Activated naive CD8-positive, alpha-beta T cell (primary cell): ENCODE measurements at regions not wholly inside any gene's neighbourhood (a gene's known extent, or its start where the extent isn't known, plus 50 kb on each side); places are given as distances from the start of the nearest gene placed in this dataset.
"Not testable (repeated sequence)": the region's sequence is repeated elsewhere in the genome, so short reads cannot be mapped to it uniquely, and the experiment has no call there.

ENCODE experiments used
- H3K27ac Mint-ChIP-seq: one replicate; pipeline ENCODE4 v1.8.0; 2021; ENCODE audit warnings: mixed read lengths
- H3K27me3 Mint-ChIP-seq: one replicate; pipeline ENCODE4 v1.8.0; 2021; ENCODE audit warnings: mixed read lengths
- H3K36me3 Mint-ChIP-seq: one replicate; pipeline ENCODE4 v1.8.0; 2021; ENCODE audit warnings: mixed read lengths
- H3K4me1 Mint-ChIP-seq: one replicate; pipeline ENCODE4 v1.8.0; 2021; ENCODE audit warnings: low read depth, mixed read lengths
- H3K4me3 Mint-ChIP-seq: one replicate; pipeline ENCODE4 v1.8.0; 2021; ENCODE audit warnings: mild to moderate bottlenecking, mixed read lengths
- H3K9me3 Mint-ChIP-seq: one replicate; pipeline ENCODE4 v1.8.0; 2021; ENCODE audit warnings: low read depth, mixed read lengths

- no peak overlapping the region for H3K4me3 Mint-ChIP-seq
- H3K9me3 Mint-ChIP-seq = peaks cover 24% of the 10 kb centered on the region
- no peaks in the 10 kb centered on the region for H3K27me3 Mint-ChIP-seq
- H3K4me1 Mint-ChIP-seq = no peaks in the 10 kb centered on the region
- H3K36me3 Mint-ChIP-seq = no peaks in the 10 kb centered on the region
- H3K27ac Mint-ChIP-seq = no peak overlapping the region
Observed at GRCh38 chr3:74000725-74001124, 376.0 kb upstream of the PDZRN3 start.

GRCh38 chr3:73999501-73999900 lies 374.8 kb upstream of the PDZRN3 start:
- no peaks in the 10 kb centered on the region for H3K36me3 Mint-ChIP-seq
- no peaks in the 10 kb centered on the region for H3K4me1 Mint-ChIP-seq
- H3K4me3 Mint-ChIP-seq = no peak overlapping the region
- H3K27ac Mint-ChIP-seq = no peak overlapping the region
- H3K27me3 Mint-ChIP-seq = no peaks in the 10 kb centered on the region
- peaks cover 24% of the 10 kb centered on the region for H3K9me3 Mint-ChIP-seq

- not testable (repeated sequence) for H3K4me1 Mint-ChIP-seq, H3K27me3 Mint-ChIP-seq, H3K27ac Mint-ChIP-seq, H3K4me3 Mint-ChIP-seq, H3K9me3 Mint-ChIP-seq, H3K36me3 Mint-ChIP-seq
Observed at GRCh38 chr3:73990691-73991090, 365.9 kb upstream of the PDZRN3 start.

- H3K27me3 Mint-ChIP-seq = no peaks in the 10 kb centered on the region
- H3K4me3 Mint-ChIP-seq = no peak overlapping the region
- H3K9me3 Mint-ChIP-seq = peaks cover 3% of the 10 kb centered on the region
- no peaks in the 10 kb centered on the region for H3K36me3 Mint-ChIP-seq
- H3K27ac Mint-ChIP-seq = no peak overlapping the region
- H3K4me1 Mint-ChIP-seq = no peaks in the 10 kb centered on the region
Observed at GRCh38 chr3:73966733-73967132, 342.0 kb upstream of the PDZRN3 start.

GRCh38 chr3:73964818-73965217 lies 340.1 kb upstream of the PDZRN3 start:
- Mint-ChIP-seq H3K27ac (no peak overlapping the region), H3K4me3 (no peak overlapping the region), H3K4me1 (no peaks in the 10 kb centered on the region), H3K36me3 (no peaks in the 10 kb centered on the region), H3K27me3 (no peaks in the 10 kb centered on the region), H3K9me3 (no peaks in the 10 kb centered on the region)

DNA sequence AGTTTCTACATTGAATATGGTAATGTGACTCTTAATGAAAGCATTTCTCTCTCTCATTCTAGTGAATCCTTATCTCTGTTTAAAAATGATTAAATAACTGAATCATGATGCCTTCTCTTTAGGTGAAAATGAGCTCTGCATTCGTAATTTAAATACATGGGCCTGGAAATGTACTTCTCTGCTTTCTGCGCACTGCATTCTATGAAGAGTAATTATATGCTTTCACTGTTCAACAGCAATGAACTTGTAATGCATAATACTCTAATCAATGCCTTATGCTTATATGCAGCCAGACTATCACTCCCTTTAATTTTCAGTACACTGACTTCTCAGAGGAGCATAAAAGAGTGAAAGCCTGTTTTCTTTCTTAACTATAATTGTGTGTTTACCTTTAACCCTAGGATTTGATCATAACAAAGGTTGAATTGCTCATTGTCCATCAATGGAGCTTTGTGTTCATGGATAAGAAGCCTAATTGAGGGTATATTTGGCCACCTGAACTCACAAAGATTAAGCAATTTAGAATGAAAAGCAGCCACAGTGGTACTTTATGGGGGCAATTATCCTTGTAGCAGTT lies 330.8 kb upstream of the PDZRN3 start:
- no peak overlapping the region for H3K27ac Mint-ChIP-seq
- H3K27me3 Mint-ChIP-seq = no peaks in the 10 kb centered on the region

GRCh38 chr3:73954506-73954905 lies 329.8 kb upstream of the PDZRN3 start:
- Mint-ChIP-seq H3K27me3 (no peaks in the 10 kb centered on the region), H3K9me3 (peaks cover 22% of the 10 kb centered on the region), H3K27ac (no peak overlapping the region), H3K36me3 (no peaks in the 10 kb centered on the region), H3K4me3 (no peak overlapping the region), H3K4me1 (no peaks in the 10 kb centered on the region)

More for the DNA sequence above, 330.8 kb upstream of the PDZRN3 start:
- no peaks in the 10 kb centered on the region for H3K36me3 Mint-ChIP-seq
- peaks cover 22% of the 10 kb centered on the region for H3K9me3 Mint-ChIP-seq
- H3K4me1 Mint-ChIP-seq = no peaks in the 10 kb centered on the region
- H3K4me3 Mint-ChIP-seq = no peak overlapping the region

- peaks cover 15% of the 10 kb centered on the region for H3K9me3 Mint-ChIP-seq
- H3K36me3 Mint-ChIP-seq = no peaks in the 10 kb centered on the region
- H3K4me1 Mint-ChIP-seq = no peaks in the 10 kb centered on the region
- H3K27ac Mint-ChIP-seq = no peak overlapping the region
- H3K27me3 Mint-ChIP-seq = no peaks in the 10 kb centered on the region
- no peak overlapping the region for H3K4me3 Mint-ChIP-seq
Observed at GRCh38 chr3:73952781-73953180, 328.0 kb upstream of the PDZRN3 start.

DNA sequence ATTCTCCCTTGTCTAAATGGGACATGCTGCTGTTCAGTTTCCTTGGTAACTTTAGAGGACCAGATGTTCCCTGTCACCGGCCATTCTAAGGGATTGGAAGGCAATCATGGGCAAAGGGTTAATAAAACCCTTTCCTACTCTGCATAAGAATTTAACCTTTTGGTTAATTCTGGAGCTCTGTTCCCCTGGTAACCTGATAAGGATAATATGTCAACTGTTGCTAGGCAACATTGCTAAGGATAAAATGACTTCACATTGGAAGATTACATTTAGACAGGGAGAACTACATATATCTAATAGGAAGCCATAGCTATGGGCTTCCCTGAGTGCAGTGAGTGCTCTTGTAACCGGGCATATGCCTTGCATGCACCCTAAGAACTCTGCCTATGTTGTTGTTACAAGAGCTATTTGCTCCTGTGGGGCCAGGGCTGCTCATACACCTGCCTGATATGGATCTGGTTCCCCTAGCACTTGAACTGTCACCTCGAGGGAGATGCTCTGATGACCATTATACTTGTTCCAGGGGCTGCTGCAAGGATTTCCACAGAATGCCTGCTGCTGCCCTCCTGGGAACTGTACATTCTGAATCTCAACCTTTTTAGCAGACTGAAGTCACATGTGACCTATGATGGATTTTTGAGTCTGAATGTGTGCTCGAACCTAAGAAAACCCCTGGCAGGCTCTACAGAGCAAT lies 326.3 kb upstream of the PDZRN3 start:
- Mint-ChIP-seq H3K9me3 (peaks cover 5% of the 10 kb centered on the region), H3K4me1 (no peaks in the 10 kb centered on the region), H3K27ac (no peak overlapping the region), H3K4me3 (no peak overlapping the region), H3K27me3 (no peaks in the 10 kb centered on the region), H3K36me3 (no peaks in the 10 kb centered on the region)

GRCh38 chr3:73945541-73945940 lies 320.8 kb upstream of the PDZRN3 start:
- H3K36me3 Mint-ChIP-seq = no peaks in the 10 kb centered on the region
- no peaks in the 10 kb centered on the region for H3K4me1 Mint-ChIP-seq
- no peak overlapping the region for H3K4me3 Mint-ChIP-seq
- no peak overlapping the region for H3K27ac Mint-ChIP-seq
- peaks cover 7% of the 10 kb centered on the region for H3K9me3 Mint-ChIP-seq
- H3K27me3 Mint-ChIP-seq = no peaks in the 10 kb centered on the region

DNA sequence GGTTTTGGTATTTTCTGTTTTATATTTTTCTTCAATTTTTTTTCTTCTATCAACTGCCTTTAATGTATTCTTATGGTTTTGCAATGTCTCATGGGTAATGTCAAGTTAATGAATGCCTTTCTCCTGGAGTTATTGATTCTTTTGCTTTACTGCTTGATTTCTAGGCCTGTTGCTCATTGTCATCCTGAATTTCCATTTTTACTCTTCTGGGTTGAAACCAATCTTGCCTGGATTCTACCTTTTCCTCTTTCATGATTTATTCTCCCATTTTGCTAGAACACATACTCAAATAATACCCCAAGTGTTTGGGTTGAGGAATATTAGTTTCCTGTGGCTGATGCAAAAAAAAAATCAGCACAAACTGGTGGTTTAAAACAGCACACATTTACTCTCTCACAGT lies 315.2 kb upstream of the PDZRN3 start:
- H3K9me3 Mint-ChIP-seq = peaks cover 13% of the 10 kb centered on the region
- no peaks in the 10 kb centered on the region for H3K4me1 Mint-ChIP-seq
- no peak overlapping the region for H3K27ac Mint-ChIP-seq
- H3K27me3 Mint-ChIP-seq = no peaks in the 10 kb centered on the region
- H3K4me3 Mint-ChIP-seq = no peak overlapping the region
- H3K36me3 Mint-ChIP-seq = no peaks in the 10 kb centered on the region

- H3K27me3 Mint-ChIP-seq = no peaks in the 10 kb centered on the region
- H3K4me1 Mint-ChIP-seq = no peaks in the 10 kb centered on the region
- no peak overlapping the region for H3K4me3 Mint-ChIP-seq
- H3K36me3 Mint-ChIP-seq = no peaks in the 10 kb centered on the region
- peaks cover 6% of the 10 kb centered on the region for H3K9me3 Mint-ChIP-seq
- no peak overlapping the region for H3K27ac Mint-ChIP-seq
Observed at GRCh38 chr3:73933585-73933984, 308.8 kb upstream of the PDZRN3 start.

DNA sequence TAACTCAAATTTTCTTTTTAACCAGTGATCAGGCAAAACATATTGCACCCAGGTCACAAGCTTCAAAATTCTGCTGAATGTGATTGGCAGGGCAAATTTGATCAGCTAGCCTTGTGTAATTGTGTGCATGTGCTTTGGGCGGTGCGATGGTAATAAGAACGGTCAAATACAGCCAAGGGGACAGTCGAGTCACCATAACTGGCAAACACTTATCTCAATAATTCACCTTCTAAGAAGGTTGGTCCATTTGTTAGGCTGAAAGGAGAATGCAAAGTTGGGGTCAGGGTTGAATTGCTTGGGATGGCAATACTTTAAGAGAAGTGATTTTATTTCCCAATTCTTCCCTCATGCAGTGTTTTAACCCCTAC lies 302.4 kb upstream of the PDZRN3 start:
- Mint-ChIP-seq H3K36me3 (no peaks in the 10 kb centered on the region), H3K27me3 (no peaks in the 10 kb centered on the region), H3K27ac (no peak overlapping the region), H3K4me1 (no peaks in the 10 kb centered on the region), H3K9me3 (peaks cover 20% of the 10 kb centered on the region), H3K4me3 (no peak overlapping the region)

DNA sequence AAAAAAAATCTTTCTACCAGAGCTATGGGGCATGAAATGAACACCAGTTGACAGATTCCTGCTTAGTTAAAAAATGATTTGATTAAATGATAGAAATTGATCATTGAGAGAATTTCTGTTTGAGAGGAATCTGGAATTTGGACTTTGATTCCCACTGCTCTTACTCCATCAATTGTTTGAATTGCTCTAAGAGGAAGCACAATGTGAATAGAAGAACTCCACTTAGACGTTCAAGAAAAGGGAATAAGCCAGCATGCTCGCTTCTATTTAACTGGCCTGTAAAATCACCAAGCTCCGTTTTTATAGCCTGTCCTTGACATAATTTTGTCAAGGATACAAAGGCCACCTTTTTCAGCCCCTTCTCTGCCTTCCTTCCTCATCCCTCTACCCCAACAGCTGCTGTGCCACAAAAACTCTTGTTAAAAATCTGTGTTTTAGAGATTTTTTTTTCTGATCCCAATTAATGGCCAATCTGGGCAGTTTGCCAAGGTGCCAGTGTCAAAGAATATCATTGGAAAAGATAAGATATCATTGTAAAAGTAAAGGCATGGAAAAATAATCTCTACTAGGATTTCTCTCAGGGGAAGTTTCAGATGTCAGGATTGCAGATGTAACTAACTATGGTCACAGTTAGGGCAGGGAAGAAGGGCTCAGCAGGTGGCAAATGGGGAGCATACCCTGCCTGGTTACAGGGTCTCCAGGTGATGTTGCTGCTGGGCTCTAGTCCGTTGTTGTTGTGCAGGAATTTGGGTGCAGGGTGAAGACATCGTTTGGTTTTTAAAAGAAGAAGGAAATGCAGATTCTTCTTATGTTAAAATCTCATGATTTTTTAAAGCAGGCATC lies 301.8 kb upstream of the PDZRN3 start:
- Mint-ChIP-seq H3K9me3 (peaks cover 20% of the 10 kb centered on the region), H3K4me1 (no peaks in the 10 kb centered on the region), H3K27me3 (no peaks in the 10 kb centered on the region), H3K27ac (no peak overlapping the region), H3K36me3 (no peaks in the 10 kb centered on the region), H3K4me3 (no peak overlapping the region)

DNA sequence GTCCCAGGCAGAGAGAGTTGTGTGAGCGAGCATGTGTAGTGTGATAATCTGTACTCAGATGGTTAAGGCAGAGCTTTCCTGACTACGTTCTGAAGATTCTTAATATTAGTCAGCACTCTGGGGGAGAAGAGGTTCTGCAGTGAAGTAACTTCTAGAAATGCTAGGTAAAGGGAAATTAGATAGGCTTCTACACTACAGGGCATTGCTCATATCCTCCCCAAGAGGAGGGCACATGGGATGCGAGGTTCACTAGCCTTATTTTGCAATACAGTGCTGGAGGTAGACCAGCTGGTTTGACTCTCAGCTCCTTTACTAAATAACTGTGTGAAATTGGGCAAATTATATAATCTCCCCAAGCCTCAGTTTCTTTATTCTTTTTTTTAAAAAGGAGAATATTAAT lies 300.3 kb upstream of the PDZRN3 start:
- H3K4me1 Mint-ChIP-seq = no peaks in the 10 kb centered on the region
- H3K9me3 Mint-ChIP-seq = peaks cover 20% of the 10 kb centered on the region
- no peaks in the 10 kb centered on the region for H3K36me3 Mint-ChIP-seq
- no peak overlapping the region for H3K27ac Mint-ChIP-seq
- no peaks in the 10 kb centered on the region for H3K27me3 Mint-ChIP-seq
- no peak overlapping the region for H3K4me3 Mint-ChIP-seq
